ENCODE measurements at regions not wholly inside any gene's neighbourhood (a gene's known extent, or its start where the extent isn't known, plus 50 kb on each side); places are given as distances from the start of the nearest gene placed in this dataset.

DNA sequence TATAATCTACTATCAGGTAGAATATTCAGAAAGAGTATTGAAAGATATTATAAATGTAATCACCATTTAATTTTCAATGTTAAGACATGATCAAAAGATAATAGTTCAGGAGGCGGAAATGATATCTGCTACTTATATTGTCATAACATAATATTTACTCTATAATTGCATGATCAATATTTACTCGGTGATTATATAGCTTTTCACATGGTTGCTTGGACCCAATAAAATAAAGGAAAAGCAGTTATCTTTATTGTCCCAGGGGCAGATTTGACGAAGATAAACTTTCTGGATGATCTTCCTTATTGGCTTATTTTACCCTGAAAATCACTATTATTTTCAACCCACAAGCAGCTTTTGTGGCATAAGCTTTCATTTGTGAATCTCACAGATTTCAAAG lies 350.4 kb downstream of the HACE1 start:
- no peaks in the 10 kb centered on the region for H3K9me3 ChIP-seq (ENCODE audit: insufficient read depth in 2 of 2, low read depth in 1 of 2, low read length in 1 of 2)
- no peak overlapping the region for H4K8ac ChIP-seq (ENCODE audit: extremely low read depth, insufficient read depth, low read length)
- H3K27me3 ChIP-seq (replicated peaks in 1 of 4; ENCODE audit: control insufficient read depth in 3 of 4, extremely low read depth in 1 of 4, insufficient read depth in 3 of 4, low read length in 3 of 4): no peaks in the 10 kb centered on the region
- H2AFZ ChIP-seq (ENCODE audit: low read length): no peak overlapping the region
- H3K18ac ChIP-seq (ENCODE audit: extremely low read depth, low read length): no peak overlapping the region
- POLR2A ChIA-PET (ENCODE audit: partially characterized antibody): no interaction called here
- no peaks in the 10 kb centered on the region for H3K79me1 ChIP-seq (ENCODE audit: low read depth, low read length)
- no peak for FAIRE-seq
- no peaks in the 10 kb centered on the region for H4K20me1 ChIP-seq (replicated peaks in 1 of 2; ENCODE audit: control insufficient read depth in 1 of 2, insufficient read depth in 2 of 2, low read length in 2 of 2)
- H2BK120ac ChIP-seq (replicated peaks; ENCODE audit: low read depth, low read length): no peak overlapping the region
- H3K56ac ChIP-seq (replicated peaks; ENCODE audit: insufficient read length, low read depth, low read length): no peak overlapping the region
- no peaks in the 10 kb centered on the region for H3K4me1 ChIP-seq (replicated peaks in 1 of 4; ENCODE audit: control insufficient read depth in 3 of 4, insufficient read depth in 4 of 4, low read length in 3 of 4)
- no peak overlapping the region for H2BK5ac ChIP-seq (ENCODE audit: low read depth, low read length)
- no peak overlapping the region for H2AK5ac ChIP-seq (ENCODE audit: low read depth, low read length)
- H2BK12ac ChIP-seq (ENCODE audit: low read depth, low read length): no peak overlapping the region
- no peak overlapping the region for H4K5ac ChIP-seq (ENCODE audit: insufficient read length, low read depth, low read length)
- WGBS, 2 experiments (ENCODE audit: extremely low coverage in 1 of 2, insufficient coverage in 1 of 2, insufficient read length in 1 of 2, insufficient replicate concordance in 2 of 2, low coverage in 1 of 2, low lambda C conversion rate in 2 of 2, missing lambda C conversion rate in 1 of 2): 95% methylated on average over 3 of the region's 3 CpGs; no CpG with 5 or more reads in 1 of the 2 experiments
- H3K14ac ChIP-seq (ENCODE audit: insufficient read length): no peak overlapping the region
- no peaks in the 10 kb centered on the region for H3K79me2 ChIP-seq (ENCODE audit: control insufficient read depth in 1 of 2, insufficient read depth in 2 of 2, low read length in 2 of 2)
- H3K4ac ChIP-seq (replicated peaks; ENCODE audit: insufficient read length, low read depth, low read length): no peak overlapping the region
- no peak overlapping the region for H2BK15ac ChIP-seq (ENCODE audit: low read length)
- no peak overlapping the region for H3K27ac ChIP-seq (ENCODE audit: low read depth, low read length)
- CTCF ChIA-PET (ENCODE audit: partially characterized antibody): interaction anchor here (0.6 kb wide), 1 partner anchor 265 kb away, joined by 6 read pairs; no protein-coding TSS in a partner anchor
- no peak overlapping the region for H2BK20ac ChIP-seq (ENCODE audit: low read length)
- H3K4me3 ChIP-seq (ENCODE audit: extremely low read depth in 1 of 4, insufficient read depth in 2 of 4, low read depth in 3 of 4, low read length in 4 of 4): no peak overlapping the region
- no peak overlapping the region for H3K23ac ChIP-seq (ENCODE audit: insufficient read length)
- H3K36me3 ChIP-seq (ENCODE audit: control insufficient read depth in 2 of 4, insufficient read depth in 4 of 4, low read length in 3 of 4): no peaks in the 10 kb centered on the region
- H3K23me2 ChIP-seq (ENCODE audit: low read depth, low read length): no peaks in the 10 kb centered on the region
- DNase-seq (ENCODE audit: low read depth in 1 of 2, low spot score in 2 of 2): no peak
- H4K91ac ChIP-seq (replicated peaks; ENCODE audit: insufficient read length, low read length): no peak overlapping the region
- H3K9ac ChIP-seq (replicated peaks in 1 of 4; ENCODE audit: extremely low read depth in 1 of 4, low read depth in 3 of 4, low read length in 3 of 4): no peak overlapping the region
- H3K4me2 ChIP-seq (ENCODE audit: insufficient read depth in 1 of 2, low read depth in 2 of 2, low read length in 2 of 2): no peak overlapping the region
- TF ChIP-seq SUZ12 (IDR thresholded peaks at IDR 0.05; ENCODE audit: low read length): no peak
- TF ChIP-seq CHD1 (IDR thresholded peaks at IDR 0.05; ENCODE audit: low read depth, low read length): no peak
- no peak for TF ChIP-seq RNF2 (IDR thresholded peaks at IDR 0.05; ENCODE audit: borderline replicate concordance, low read depth, low read length, missing control alignments, poor library complexity, severe bottlenecking)
- TF ChIP-seq TEAD4 (IDR thresholded peaks at IDR 0.05; ENCODE audit: low read depth, low read length): no peak
- TF ChIP-seq TAF1 (IDR thresholded peaks at IDR 0.05; ENCODE audit: low read depth, low read length): no peak
- TF ChIP-seq CEBPB (IDR thresholded peaks at IDR 0.05; ENCODE audit: low read depth, low read length): no peak
- no peak for TF ChIP-seq EZH2 (IDR thresholded peaks at IDR 0.05; ENCODE audit: low read depth, low read length, severe bottlenecking)
- no peak for TF ChIP-seq KDM1A (IDR thresholded peaks at IDR 0.05; ENCODE audit: borderline replicate concordance, low read length)
- no peak for TF ChIP-seq GTF2F1 (IDR thresholded peaks at IDR 0.05; ENCODE audit: borderline replicate concordance, low read depth, low read length)
- TF ChIP-seq TAF7 (optimal IDR thresholded peaks at IDR 0.05; ENCODE audit: borderline replicate concordance, low read depth, low read length): no peak
- no peak for TF ChIP-seq ZNF274 (IDR thresholded peaks at IDR 0.05; ENCODE audit: borderline replicate concordance, extremely low read depth, low read length)
- TF ChIP-seq, protein P1, sequence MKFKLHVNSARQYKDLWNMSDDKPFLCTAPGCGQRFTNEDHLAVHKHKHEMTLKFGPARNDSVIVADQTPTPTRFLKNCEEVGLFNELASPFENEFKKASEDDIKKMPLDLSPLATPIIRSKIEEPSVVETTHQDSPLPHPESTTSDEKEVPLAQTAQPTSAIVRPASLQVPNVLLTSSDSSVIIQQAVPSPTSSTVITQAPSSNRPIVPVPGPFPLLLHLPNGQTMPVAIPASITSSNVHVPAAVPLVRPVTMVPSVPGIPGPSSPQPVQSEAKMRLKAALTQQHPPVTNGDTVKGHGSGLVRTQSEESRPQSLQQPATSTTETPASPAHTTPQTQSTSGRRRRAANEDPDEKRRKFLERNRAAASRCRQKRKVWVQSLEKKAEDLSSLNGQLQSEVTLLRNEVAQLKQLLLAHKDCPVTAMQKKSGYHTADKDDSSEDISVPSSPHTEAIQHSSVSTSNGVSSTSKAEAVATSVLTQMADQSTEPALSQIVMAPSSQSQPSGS (IDR thresholded peaks at IDR 0.05; ENCODE audit: low read length): no peak
- TF ChIP-seq MAFK (IDR thresholded peaks at IDR 0.05; ENCODE audit: low read depth, low read length): no peak
- TF ChIP-seq KDM5A (IDR thresholded peaks at IDR 0.05; ENCODE audit: low read length): no peak

Measured in H1 (cell line).